Fibroblast of pulmonary artery (primary cell): ENCODE measurements at regions not wholly inside any gene's neighbourhood (a gene's known extent, or its start where the extent isn't known, plus 50 kb on each side); places are given as distances from the start of the nearest gene placed in this dataset.

ENCODE experiments used
- DNase-seq: peaks from one replicate; pipeline ENCODE4 v3.0.0-alpha.2; 2010; ENCODE audit warnings: low read depth
- H3K4me3 ChIP-seq: replicated peaks from 2 replicates; pipeline ENCODE4 v1.5.1; 2011; ENCODE audit warnings: low read depth, mild to moderate bottlenecking, control low read depth, low read length, moderate library complexity
- TF ChIP-seq, protein P1 (sequence below): IDR thresholded peaks from 2 replicates; pipeline ENCODE4 v1.5.1; 2011; ENCODE audit warnings: mild to moderate bottlenecking, control low read depth, low read length, inconsistent platforms; ENCODE audit errors: missing control alignments

DNA sequence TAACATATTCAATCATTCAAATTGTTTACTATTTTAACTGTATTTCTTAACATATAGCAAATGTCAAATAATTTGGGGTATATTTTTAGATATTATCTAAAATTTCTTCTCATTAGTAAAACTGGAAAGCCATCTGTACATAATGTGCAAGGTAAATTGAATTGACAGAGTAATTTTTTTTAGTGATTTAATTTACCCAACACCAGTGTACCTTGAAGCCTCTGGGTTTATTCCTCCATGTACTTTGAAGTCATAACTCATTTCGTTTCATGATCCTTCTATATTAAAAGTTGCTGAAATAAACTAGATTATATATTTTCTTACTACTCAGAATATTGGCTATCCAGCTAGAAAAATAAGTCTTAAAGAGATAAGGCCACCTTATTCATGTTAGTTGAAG lies 674.9 kb downstream of the PRR16 start:
- TF ChIP-seq, protein P1, sequence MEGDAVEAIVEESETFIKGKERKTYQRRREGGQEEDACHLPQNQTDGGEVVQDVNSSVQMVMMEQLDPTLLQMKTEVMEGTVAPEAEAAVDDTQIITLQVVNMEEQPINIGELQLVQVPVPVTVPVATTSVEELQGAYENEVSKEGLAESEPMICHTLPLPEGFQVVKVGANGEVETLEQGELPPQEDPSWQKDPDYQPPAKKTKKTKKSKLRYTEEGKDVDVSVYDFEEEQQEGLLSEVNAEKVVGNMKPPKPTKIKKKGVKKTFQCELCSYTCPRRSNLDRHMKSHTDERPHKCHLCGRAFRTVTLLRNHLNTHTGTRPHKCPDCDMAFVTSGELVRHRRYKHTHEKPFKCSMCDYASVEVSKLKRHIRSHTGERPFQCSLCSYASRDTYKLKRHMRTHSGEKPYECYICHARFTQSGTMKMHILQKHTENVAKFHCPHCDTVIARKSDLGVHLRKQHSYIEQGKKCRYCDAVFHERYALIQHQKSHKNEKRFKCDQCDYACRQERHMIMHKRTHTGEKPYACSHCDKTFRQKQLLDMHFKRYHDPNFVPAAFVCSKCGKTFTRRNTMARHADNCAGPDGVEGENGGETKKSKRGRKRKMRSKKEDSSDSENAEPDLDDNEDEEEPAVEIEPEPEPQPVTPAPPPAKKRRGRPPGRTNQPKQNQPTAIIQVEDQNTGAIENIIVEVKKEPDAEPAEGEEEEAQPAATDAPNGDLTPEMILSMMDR = no peak
- H3K4me3 ChIP-seq = no peak overlapping the region
- DNase-seq = no peak

DNA sequence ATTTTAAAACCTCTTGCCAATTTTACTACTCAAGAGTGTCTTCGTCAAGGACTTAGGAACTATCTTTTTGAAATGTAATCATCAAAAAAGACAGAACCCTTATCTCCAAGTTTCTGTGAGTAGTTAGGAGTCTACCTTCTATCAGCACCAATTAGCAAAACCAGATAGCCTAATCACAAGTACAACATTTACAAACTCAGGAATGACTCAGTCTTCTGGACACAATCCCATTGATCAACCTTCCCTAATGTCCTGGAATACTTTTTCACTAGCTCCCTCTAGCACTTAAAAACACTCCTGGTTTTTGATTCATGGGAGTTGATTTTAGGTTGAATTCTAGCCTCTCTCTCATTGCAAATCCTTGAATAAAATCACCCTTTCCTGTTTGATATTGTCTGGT lies 680.7 kb downstream of the PRR16 start:
- TF ChIP-seq, protein P1 = no peak
- DNase-seq = peak; percentile 29
- H3K4me3 ChIP-seq = no peak overlapping the region

DNA sequence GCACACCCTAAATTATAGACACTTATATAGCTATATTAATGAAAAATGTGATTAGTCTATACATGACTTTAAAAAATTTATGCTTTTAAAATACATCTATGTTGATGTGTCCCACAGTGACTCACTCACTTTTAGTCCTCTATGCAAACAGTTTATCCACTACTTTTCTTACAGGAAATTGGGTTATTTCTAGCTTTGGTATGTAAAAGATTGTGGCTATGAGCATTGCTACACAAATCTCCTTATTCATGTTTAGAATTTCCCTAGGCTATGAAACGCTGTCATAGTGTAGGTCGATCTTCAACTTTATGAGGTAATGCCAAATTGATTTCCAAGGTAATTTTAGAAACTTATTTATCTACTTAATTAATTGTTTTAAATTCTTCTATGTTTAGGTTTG lies 687.4 kb downstream of the PRR16 start:
- peak; percentile 4 for DNase-seq
- H3K4me3 ChIP-seq = no peak overlapping the region

GRCh38 chr5:121152411-121152810 lies 688.3 kb downstream of the PRR16 start:
- TF ChIP-seq, protein P1 = no peak
- DNase-seq = no peak
- no peak overlapping the region for H3K4me3 ChIP-seq

More for the DNA sequence above, 687.4 kb downstream of the PRR16 start:
- TF ChIP-seq, protein P1 = no peak

DNA sequence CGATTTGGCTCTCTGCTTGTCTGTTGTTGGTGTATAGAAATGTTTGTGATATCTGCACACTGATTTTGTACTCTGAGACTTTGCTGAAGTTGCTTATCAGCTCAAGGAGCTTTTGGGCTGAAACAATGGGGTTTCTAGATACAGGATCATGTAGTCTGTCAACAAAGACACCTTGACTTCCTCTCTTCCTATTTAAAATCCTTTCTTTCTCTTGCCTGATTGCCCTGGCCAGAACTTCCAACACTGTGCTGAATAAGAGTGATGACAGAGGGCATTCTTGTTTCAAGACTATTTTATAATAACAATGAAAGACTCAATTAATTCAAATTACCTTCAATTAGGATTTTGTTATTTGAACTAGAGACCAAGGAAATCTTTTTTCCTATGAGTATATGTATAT lies 692.5 kb downstream of the PRR16 start:
- TF ChIP-seq, protein P1 = no peak
- no peak overlapping the region for H3K4me3 ChIP-seq
- DNase-seq = no peak

DNA sequence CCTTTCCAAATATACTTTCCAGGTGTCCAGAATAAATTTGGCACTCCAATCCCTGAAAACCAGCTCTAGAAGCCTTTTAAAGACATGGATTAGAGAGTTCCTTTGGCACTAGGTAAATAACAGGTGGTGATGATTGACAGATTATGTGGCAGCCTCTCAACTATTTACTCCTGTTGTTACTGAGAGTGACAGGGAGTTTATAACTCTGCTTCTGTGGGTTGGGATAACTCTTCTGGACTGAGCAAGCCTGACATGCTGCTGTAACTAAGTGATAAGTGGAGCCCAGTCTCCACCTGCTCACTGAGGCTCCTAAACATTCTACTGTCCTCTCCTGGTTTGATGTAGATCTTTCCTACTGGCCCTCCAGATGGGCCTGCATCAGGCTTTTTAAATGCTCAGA lies 693.2 kb upstream of the FTMT start:
- no peak overlapping the region for H3K4me3 ChIP-seq
- DNase-seq = no peak
- TF ChIP-seq, protein P1 = no peak

DNA sequence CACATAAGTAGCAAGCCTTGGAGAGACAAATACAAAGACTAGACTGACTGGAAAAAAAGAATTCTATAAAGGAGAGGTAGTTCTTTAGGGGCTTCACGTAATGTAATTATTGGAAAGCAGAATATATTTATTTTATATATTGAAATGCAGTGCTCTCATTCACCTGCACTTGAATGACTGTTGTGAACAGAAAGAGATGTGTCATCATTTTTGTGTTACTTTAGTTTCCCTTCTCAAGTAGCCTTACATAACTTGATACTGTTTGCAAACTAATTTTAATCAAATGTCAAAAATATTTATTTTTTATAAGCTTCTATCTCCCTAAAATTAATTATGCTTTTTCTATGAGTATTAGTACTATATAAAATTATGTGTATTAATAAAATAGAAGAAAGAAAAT lies 691.1 kb upstream of the FTMT start:
- no peak for DNase-seq
- H3K4me3 ChIP-seq = no peak overlapping the region
- TF ChIP-seq, protein P1 = no peak
